Peyer's patch (tissue), 4 donors: ENCODE measurements at regions not wholly inside any gene's neighbourhood (a gene's known extent, or its start where the extent isn't known, plus 50 kb on each side); places are given as distances from the start of the nearest gene placed in this dataset.

ENCODE experiments used
- POLR2A ChIP-seq, 2 donors: fragments of 450-650 bp; IDR thresholded peaks; one replicate each; pipeline ENCODE4 v1.5.1; 2017; ENCODE audit warnings: antibody characterized with exemption in 2 of 2, mild to moderate bottlenecking in 2 of 2, moderate library complexity in 2 of 2
- TF ChIP-seq, protein P1 (sequence below), 6 experiments: fragments of 450-650 bp in 4 of 6; fragments of 200-600 bp in 2 of 6; sonication (generic) in 1 of 6; IDR thresholded peaks; one replicate each; pipeline ENCODE4 v1.5.1; 2017 to 2019; ENCODE audit warnings: antibody characterized with exemption in 6 of 6, mild to moderate bottlenecking in 3 of 6, moderate library complexity in 1 of 6

DNA sequence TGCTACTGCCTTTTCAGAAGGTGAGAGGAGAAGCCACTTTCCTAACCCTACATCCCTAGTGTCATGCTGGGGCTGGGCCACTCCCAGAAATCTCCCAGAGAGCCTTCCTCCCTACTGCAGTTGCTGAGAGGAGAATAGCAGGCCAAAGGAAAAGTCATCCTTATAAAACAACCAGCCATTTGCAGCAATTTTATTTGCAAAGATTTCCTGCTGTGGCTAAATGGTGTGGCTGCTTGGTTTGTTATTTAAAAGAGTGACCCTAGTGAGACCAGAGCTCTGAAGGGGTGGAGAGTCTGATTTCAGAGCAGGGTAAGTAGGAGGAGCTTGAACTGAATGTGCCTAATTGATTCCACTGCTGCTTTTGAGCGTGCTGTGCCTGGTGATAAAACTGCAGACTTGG, 232.0 kb downstream of the GRIN2B start:
- TF ChIP-seq, protein P1, sequence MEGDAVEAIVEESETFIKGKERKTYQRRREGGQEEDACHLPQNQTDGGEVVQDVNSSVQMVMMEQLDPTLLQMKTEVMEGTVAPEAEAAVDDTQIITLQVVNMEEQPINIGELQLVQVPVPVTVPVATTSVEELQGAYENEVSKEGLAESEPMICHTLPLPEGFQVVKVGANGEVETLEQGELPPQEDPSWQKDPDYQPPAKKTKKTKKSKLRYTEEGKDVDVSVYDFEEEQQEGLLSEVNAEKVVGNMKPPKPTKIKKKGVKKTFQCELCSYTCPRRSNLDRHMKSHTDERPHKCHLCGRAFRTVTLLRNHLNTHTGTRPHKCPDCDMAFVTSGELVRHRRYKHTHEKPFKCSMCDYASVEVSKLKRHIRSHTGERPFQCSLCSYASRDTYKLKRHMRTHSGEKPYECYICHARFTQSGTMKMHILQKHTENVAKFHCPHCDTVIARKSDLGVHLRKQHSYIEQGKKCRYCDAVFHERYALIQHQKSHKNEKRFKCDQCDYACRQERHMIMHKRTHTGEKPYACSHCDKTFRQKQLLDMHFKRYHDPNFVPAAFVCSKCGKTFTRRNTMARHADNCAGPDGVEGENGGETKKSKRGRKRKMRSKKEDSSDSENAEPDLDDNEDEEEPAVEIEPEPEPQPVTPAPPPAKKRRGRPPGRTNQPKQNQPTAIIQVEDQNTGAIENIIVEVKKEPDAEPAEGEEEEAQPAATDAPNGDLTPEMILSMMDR (IDR thresholded peaks at IDR 0.05), result no peak
- no peak for TF ChIP-seq POLR2A (IDR thresholded peaks at IDR 0.05)
